Mesenchymal stem cell (in vitro differentiated cells and primary cell): ENCODE measurements at regions not wholly inside any gene's neighbourhood (a gene's known extent, or its start where the extent isn't known, plus 50 kb on each side); places are given as distances from the start of the nearest gene placed in this dataset.

ENCODE experiments used
- DNase-seq: peaks from one replicate; pipeline ENCODE4 v3.0.0-alpha.2; 2013
- H2AFZ ChIP-seq: one replicate; pipeline ENCODE4 v1.6.1; 2013; ENCODE audit warnings: low read depth, mild to moderate bottlenecking, control low read depth, inconsistent platforms, low read length, moderate library complexity
- H2AK5ac ChIP-seq: 2 replicates; pipeline ENCODE4 v1.6.1; 2013; ENCODE audit warnings: low read length, moderate library complexity, mild to moderate bottlenecking, inconsistent platforms; ENCODE audit not compliant: severe bottlenecking
- H2BK120ac ChIP-seq: one replicate; pipeline ENCODE4 v1.6.1; 2013; ENCODE audit warnings: low read depth, mild to moderate bottlenecking, inconsistent platforms, low read length, moderate library complexity
- H2BK12ac ChIP-seq, 2 experiments: one replicate each; pipeline ENCODE4 v1.6.1; 2013; ENCODE audit warnings: inconsistent platforms in 2 of 2, low read length in 2 of 2, mild to moderate bottlenecking in 2 of 2, moderate library complexity in 2 of 2, control low read depth in 1 of 2
- H2BK15ac ChIP-seq: one replicate; pipeline ENCODE4 v1.6.1; 2013; ENCODE audit warnings: mild to moderate bottlenecking, low read depth, inconsistent platforms; ENCODE audit not compliant: poor library complexity, severe bottlenecking
- H2BK5ac ChIP-seq: 2 replicates; pipeline ENCODE4 v1.6.1; 2013; ENCODE audit warnings: low read depth, mild to moderate bottlenecking, low read length, control low read depth, inconsistent platforms; ENCODE audit not compliant: poor library complexity, severe bottlenecking
- H3K14ac ChIP-seq, 2 experiments: one replicate each; pipeline ENCODE4 v1.6.1; 2013; ENCODE audit warnings: inconsistent platforms in 2 of 2, low read length in 2 of 2, control low read depth in 1 of 2, mild to moderate bottlenecking in 1 of 2, moderate library complexity in 1 of 2
- H3K18ac ChIP-seq, 2 experiments: one replicate each; pipeline ENCODE4 v1.6.1; 2013; ENCODE audit warnings: inconsistent platforms in 2 of 2, low read length in 2 of 2, control low read depth in 1 of 2, low read depth in 1 of 2, mild to moderate bottlenecking in 1 of 2
- H3K23ac ChIP-seq, 2 experiments: one replicate each; pipeline ENCODE4 v1.6.1; 2013; ENCODE audit warnings: inconsistent platforms in 2 of 2, low read length in 2 of 2, mild to moderate bottlenecking in 2 of 2, moderate library complexity in 2 of 2, control low read depth in 1 of 2
- H3K27ac ChIP-seq: 2 replicates; pipeline ENCODE4 v1.5.1; 2013; ENCODE audit warnings: mild to moderate bottlenecking, moderate library complexity, low read length, control low read depth, inconsistent platforms; ENCODE audit not compliant: poor library complexity, severe bottlenecking
- H3K27me3 ChIP-seq, 2 experiments: 2 replicates each; pipeline versions ENCODE4 v1.6.1 to v1.7.0; 2013; ENCODE audit warnings: low read length in 2 of 2, mild to moderate bottlenecking in 2 of 2, moderate library complexity in 2 of 2, control low read depth in 1 of 2, inconsistent platforms in 1 of 2; ENCODE audit not compliant: control insufficient read depth in 1 of 2, insufficient read depth in 1 of 2
- H3K36me3 ChIP-seq, 2 experiments: 2 replicates each; pipeline versions ENCODE4 v1.6.1 to v1.7.0; 2013; ENCODE audit warnings: low read length in 2 of 2, control low read depth in 1 of 2, inconsistent platforms in 1 of 2, low read depth in 1 of 2, mild to moderate bottlenecking in 1 of 2; ENCODE audit not compliant: insufficient read depth in 2 of 2, control insufficient read depth in 1 of 2
- H3K4ac ChIP-seq, 2 experiments: one replicate each; pipeline ENCODE4 v1.6.1; 2013; ENCODE audit warnings: inconsistent platforms in 2 of 2, low read length in 2 of 2, mild to moderate bottlenecking in 2 of 2, moderate library complexity in 2 of 2, control low read depth in 1 of 2, low read depth in 1 of 2
- H3K4me1 ChIP-seq: 2 replicates; pipeline ENCODE4 v1.6.1; 2013; ENCODE audit warnings: low read depth, low read length, control low read depth; ENCODE audit not compliant: control insufficient read depth, insufficient read depth
- H3K4me2 ChIP-seq: 2 replicates; pipeline ENCODE4 v1.6.1; 2013; ENCODE audit warnings: low read length, mild to moderate bottlenecking, inconsistent platforms; ENCODE audit not compliant: poor library complexity, severe bottlenecking
- H3K4me3 ChIP-seq, 2 experiments: 2 replicates each; pipeline versions ENCODE4 v1.5.1 to v1.7.0; 2013; ENCODE audit warnings: low read length in 2 of 2, mild to moderate bottlenecking in 2 of 2, control low read depth in 1 of 2, low read depth in 1 of 2; ENCODE audit not compliant: insufficient read depth in 1 of 2
- H3K79me1 ChIP-seq: replicated peaks from 2 replicates; pipeline ENCODE4 v1.6.1; 2013; ENCODE audit warnings: mild to moderate bottlenecking, control low read depth, low read length, inconsistent platforms; ENCODE audit not compliant: poor library complexity, severe bottlenecking
- H3K9ac ChIP-seq: 2 replicates; pipeline ENCODE4 v1.7.0; 2013; ENCODE audit warnings: mild to moderate bottlenecking, low read length, moderate library complexity
- H3K9me3 ChIP-seq: 2 replicates; pipeline ENCODE4 v1.7.0; 2013; ENCODE audit warnings: mild to moderate bottlenecking, low read length; ENCODE audit not compliant: control insufficient read depth
- H4K8ac ChIP-seq: one replicate; pipeline ENCODE4 v1.6.1; 2013; ENCODE audit warnings: inconsistent platforms, mild to moderate bottlenecking, low read length, moderate library complexity
- H4K91ac ChIP-seq: one replicate; pipeline ENCODE4 v1.6.1; 2013; ENCODE audit warnings: mild to moderate bottlenecking, low read length, inconsistent platforms
- WGBS: methylation state at CpG from one replicate; pipeline ENCODE4 v1.1.7; 2013; ENCODE audit warnings: mixed read lengths; 5-methylcytosine and 5-hydroxymethylcytosine counted together

DNA sequence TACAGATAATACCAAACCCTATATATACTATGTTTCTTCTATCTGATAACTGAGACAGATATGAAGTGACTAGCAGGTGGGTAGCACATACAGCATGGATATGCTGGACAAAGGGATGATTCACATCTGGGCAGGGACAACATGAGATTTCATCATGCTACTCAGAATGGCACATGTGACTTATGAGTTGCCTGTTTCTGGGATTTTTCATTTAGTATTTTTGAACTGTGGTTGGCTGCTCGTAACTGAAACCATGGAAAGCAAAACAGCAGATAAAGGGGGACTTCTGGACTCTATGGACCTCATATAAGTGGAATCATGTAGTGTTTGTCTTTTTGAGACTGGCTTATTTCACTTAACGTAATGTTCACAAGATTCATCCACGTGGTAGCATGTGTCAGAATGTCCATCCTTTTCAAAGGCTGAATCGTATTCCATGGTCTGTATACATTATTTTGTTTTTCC is 883.0 kb downstream of the TBC1D22A start:
- WGBS: 35% methylated on average over 4 of the region's 4 CpGs

DNA sequence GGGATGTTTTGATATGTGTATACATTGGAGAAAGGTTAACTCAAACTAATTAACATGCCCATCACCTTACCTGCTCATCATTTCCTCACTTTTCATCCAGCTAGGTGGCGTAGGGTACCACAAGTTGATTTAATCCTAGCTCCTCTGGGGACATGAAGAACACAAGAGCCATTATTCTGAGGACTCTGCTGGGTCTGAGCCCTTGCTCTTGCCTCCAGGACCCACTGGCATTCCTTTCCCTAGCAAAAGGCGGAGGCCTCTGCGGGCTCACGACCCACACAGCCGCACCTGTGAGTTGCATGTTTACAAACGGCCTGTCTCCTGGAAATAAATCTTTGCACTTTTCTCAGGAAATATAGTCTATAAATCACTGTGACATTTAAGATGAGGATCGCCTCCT is 871.9 kb downstream of the TBC1D22A start:
- Histone ChIP-seq H3K4me2 (no peak overlapping the region), H3K27me3 (no peaks in the 10 kb centered on the region), H4K91ac (no peak overlapping the region), H2AFZ (no peak overlapping the region), H3K9ac (no peak overlapping the region), H3K9me3 (peaks cover 22% of the 10 kb centered on the region), H3K4me1 (peaks cover 1% of the 10 kb centered on the region), H3K14ac (no peak overlapping the region), H3K23ac (no peak overlapping the region), H3K27ac (no peak overlapping the region), H2AK5ac (no peak overlapping the region), H2BK120ac (no peak overlapping the region), H3K4ac (no peak overlapping the region), H2BK12ac (no peak overlapping the region), H3K36me3 (no peaks in the 10 kb centered on the region), H4K8ac (no peak overlapping the region), H3K18ac (no peak overlapping the region), H3K79me1 (no peaks in the 10 kb centered on the region), H2BK15ac (no peak overlapping the region), H2BK5ac (peak overlapping the region; percentile 71), H3K4me3 (no peak overlapping the region)
- 78% methylated on average over 7 of the region's 7 CpGs for WGBS
- no peak for DNase-seq

More for the DNA sequence above, 883.0 kb downstream of the TBC1D22A start:
- Histone ChIP-seq H2AFZ (no peak overlapping the region), H3K36me3 (no peaks in the 10 kb centered on the region), H2BK12ac (no peak overlapping the region), H3K27me3 (no peaks in the 10 kb centered on the region), H3K79me1 (no peaks in the 10 kb centered on the region), H3K23ac (no peak overlapping the region), H3K27ac (no peak overlapping the region), H3K18ac (no peak overlapping the region), H4K91ac (no peak overlapping the region), H3K4ac (no peak overlapping the region), H2BK15ac (no peak overlapping the region), H2BK120ac (no peak overlapping the region), H3K9ac (no peak overlapping the region), H3K14ac (no peak overlapping the region), H3K4me2 (no peak overlapping the region), H4K8ac (no peak overlapping the region), H3K4me3 (no peak overlapping the region), H2AK5ac (no peak overlapping the region), H3K9me3 (peaks cover 8% of the 10 kb centered on the region), H2BK5ac (no peak overlapping the region), H3K4me1 (no peaks in the 10 kb centered on the region)
- DNase-seq: no peak

DNA sequence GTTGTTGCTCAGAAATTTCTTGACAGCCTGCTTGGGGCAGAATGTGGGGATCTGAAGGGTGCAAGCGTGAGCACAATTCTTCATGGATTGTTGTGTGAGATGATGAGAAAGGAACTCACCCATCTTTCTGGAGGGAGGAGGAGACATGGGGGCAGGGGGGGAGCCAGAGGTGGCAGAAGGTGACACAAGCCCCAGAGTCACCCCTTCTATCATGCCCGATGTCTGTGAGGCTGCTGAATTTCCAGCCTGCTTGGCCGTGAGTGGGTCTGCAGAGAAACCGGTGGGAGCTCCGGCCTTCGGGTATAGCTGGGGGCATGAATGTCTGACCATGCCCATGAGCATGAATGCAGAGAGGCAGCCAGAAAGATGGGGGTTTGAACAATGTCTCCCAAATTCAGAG is 870.7 kb downstream of the TBC1D22A start:
- no peak overlapping the region for H2BK12ac ChIP-seq
- no peak for DNase-seq
- no peaks in the 10 kb centered on the region for H3K27me3 ChIP-seq
- H3K14ac ChIP-seq: no peak overlapping the region
- no peaks in the 10 kb centered on the region for H3K79me1 ChIP-seq
- no peak overlapping the region for H3K4me3 ChIP-seq
- no peak overlapping the region for H3K4ac ChIP-seq
- H4K8ac ChIP-seq: no peak overlapping the region
- peaks cover 17% of the 10 kb centered on the region for H3K9me3 ChIP-seq
- no peak overlapping the region for H2BK15ac ChIP-seq
- H3K4me1 ChIP-seq: peaks cover 1% of the 10 kb centered on the region
- no peak overlapping the region for H2AK5ac ChIP-seq
- H2BK5ac ChIP-seq: no peak overlapping the region
- no peaks in the 10 kb centered on the region for H3K36me3 ChIP-seq
- 88% methylated on average over 6 of the region's 6 CpGs for WGBS
- no peak overlapping the region for H3K27ac ChIP-seq
- no peak overlapping the region for H3K23ac ChIP-seq
- H3K4me2 ChIP-seq: no peak overlapping the region
- no peak overlapping the region for H2BK120ac ChIP-seq
- no peak overlapping the region for H3K9ac ChIP-seq
- H3K18ac ChIP-seq: no peak overlapping the region
- no peak overlapping the region for H4K91ac ChIP-seq
- H2AFZ ChIP-seq: no peak overlapping the region

DNA sequence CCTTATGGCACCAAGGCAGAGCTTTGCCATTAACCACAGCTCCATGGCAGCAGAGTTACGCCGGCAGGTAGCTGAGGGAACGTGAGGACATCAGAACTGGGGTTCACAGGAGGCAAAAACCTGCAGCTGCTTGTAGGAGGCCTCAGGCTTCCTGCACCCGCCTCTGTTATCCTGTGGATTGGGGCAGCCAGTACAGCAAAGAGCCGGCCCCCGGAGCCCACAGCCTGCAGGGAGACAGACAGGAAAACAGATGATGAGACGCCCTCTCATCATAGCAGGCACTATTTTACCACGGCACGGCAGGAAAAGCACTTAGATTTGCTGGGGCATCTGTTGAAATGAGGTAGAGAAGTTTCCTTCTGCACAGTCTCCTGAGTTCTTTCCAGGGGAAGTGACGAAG is 870.3 kb downstream of the TBC1D22A start:
- Histone ChIP-seq H3K9ac (no peak overlapping the region), H4K91ac (no peak overlapping the region), H3K27ac (no peak overlapping the region), H3K23ac (no peak overlapping the region), H2BK5ac (no peak overlapping the region), H3K4ac (no peak overlapping the region), H2AK5ac (no peak overlapping the region), H3K9me3 (peaks cover 15% of the 10 kb centered on the region), H2BK120ac (no peak overlapping the region), H3K4me3 (no peak overlapping the region), H3K18ac (no peak overlapping the region), H2BK12ac (no peak overlapping the region), H3K36me3 (no peaks in the 10 kb centered on the region), H3K27me3 (no peaks in the 10 kb centered on the region), H2BK15ac (no peak overlapping the region), H3K4me2 (no peak overlapping the region), H4K8ac (no peak overlapping the region), H3K79me1 (no peaks in the 10 kb centered on the region), H3K14ac (no peak overlapping the region), H2AFZ (no peak overlapping the region), H3K4me1 (peaks cover 1% of the 10 kb centered on the region)
- WGBS: 72% methylated on average over 10 of the region's 10 CpGs
- no peak for DNase-seq
